ENCODE measurements at regions not wholly inside any gene's neighbourhood (a gene's known extent, or its start where the extent isn't known, plus 50 kb on each side); places are given as distances from the start of the nearest gene placed in this dataset.

- DNase-seq, result peak; percentile 23
Measured at GRCh38 chr16:86199182-86199581, 300.2 kb downstream of the IRF8 start.

GRCh38 chr16:86199871-86200695 is 301.1 kb downstream of the IRF8 start:
- peak; percentile 38 for DNase-seq

GRCh38 chr16:86200722-86201121 is 301.8 kb downstream of the IRF8 start:
- no peak for DNase-seq

DNA sequence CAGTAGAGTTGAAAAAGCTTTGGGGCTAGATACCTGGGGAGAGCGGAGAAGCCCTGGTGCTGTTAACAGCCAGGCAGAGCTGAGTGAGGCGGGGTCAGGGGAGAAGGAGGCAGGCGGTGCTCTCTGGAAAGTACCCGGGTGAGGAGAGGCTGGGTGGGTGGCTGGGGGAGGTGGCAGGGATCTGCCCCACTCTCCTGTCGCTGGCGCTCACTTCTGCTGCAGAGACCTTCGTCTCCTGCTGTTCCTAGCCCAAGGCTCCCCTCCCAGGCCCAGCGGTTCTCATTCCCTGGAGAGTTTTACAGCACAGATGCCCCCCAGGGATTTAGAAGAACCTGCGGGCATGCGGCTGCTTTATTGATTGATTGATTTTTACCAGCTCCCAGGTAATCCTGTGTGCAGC is 302.8 kb downstream of the IRF8 start:
- no peak for DNase-seq

- DNase-seq, result no peak
Measured at GRCh38 chr16:86202267-86202666, 303.3 kb downstream of the IRF8 start.

GRCh38 chr16:86202760-86203426 is 303.9 kb downstream of the IRF8 start:
- no peak for DNase-seq

GRCh38 chr16:86203557-86204275 is 304.8 kb downstream of the IRF8 start:
- no peak for DNase-seq

DNA sequence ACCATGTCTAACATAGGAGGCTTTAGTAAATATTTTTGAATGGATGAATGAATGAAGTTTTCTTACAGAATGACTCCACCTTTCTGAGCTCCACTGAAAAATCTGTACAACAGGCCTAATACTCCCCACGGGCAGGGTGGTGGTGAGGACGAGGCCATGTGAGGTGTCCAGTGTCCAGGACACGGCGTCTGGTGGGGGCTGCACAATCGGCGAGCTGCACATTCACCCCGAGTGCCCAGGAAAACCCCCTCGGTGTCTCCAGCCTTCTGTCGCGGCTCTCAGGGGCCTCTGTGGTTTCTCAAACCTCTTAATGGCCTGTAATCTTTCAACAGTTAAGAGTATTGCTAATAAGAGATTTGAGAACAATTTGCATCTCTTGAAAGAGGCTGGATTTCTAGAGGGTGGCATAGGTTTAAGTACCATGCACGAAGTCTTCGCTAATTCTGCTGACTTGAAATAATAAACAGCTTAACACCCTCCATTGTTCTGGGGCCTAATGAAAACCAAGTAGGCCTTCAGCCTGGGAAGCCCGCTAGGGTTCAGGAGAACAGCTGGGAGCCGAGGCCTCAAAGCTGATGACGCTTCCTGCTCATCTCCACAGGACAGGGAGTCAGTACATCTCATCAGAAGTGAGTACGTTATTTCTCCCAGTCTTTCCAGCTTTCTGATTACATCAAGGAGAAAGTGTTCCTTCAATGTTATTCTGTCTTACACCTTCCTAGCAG is 304.6 kb upstream of the FOXF1 start:
- no peak for DNase-seq

DNA sequence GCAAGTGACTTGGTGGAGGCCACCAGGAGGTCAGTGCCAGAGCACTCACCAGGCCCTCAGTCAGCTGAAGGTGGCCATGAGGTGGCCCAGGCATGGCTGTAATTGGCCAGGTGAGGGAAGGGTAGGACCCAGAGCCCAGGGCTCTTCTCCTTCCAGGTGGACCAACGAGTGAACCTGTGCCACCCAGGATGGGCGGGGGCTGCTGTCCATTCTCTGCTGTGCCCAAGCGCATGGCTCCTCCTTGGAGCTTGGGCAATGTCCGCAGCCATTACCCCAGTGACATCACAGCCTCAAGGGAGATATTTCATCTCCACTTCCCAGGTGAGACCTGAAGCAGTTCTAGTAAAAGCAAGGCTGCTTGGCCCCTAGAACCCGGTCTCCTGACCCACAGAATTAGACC is 303.0 kb upstream of the FOXF1 start:
- no peak for DNase-seq

DNA sequence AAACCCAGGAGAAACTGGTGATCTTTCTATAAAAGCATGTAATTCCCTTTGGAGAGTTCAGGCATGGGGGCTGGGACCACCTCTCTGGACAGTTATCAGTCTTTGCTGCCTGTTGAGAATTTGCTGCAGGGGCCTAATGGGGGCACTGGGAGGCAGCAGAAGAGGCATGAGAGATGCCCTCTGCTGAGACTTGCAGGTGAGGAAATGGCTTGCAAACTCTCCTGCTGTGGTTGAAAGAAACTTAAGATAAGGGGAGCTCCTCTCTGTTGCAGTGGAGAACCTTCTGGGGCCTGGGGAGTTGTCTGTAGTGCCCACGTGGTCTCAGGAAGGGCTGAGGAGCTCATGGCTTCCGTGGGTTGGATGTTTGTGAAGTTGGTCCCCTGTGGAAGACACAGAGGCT is 301.1 kb upstream of the FOXF1 start:
- DNase-seq, result no peak

DNA sequence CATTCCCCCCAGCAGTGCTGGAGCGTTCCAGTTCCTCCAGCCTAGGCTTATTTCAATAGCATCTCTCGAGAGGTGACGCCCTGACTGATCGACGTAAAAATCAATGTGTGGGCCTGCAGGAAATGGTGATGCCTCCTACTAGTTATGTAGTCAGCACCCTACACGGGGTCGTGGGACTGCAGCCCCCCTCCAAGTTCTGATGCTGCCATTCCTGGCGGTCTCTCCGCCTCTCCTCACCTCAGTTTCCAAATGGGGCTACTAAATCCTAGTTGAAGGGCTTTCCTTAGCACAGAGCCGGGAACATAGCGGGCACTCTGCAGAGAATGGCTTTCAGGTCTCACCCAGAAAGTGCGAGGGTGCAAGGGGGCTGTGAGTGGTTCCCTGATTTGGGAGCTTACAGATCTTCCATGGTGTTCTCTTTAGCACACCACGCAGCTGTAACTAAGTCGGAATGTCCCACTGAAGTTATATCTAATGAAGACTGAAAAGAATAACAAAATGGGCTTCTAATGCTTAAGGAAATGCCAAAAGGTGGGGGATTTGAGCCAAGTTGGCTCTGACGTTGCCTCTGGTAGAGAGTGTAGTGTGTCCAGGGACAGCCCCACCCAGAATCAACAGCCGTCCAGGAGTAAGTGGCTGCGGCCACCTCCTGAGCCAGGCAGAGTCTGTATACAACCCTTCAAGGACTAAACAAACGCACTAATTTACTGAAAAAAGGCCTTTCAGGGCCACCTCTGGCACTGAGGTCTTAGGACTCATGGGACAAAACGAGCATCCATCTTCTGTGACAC is 299.7 kb upstream of the FOXF1 start:
- no peak for DNase-seq

DNA sequence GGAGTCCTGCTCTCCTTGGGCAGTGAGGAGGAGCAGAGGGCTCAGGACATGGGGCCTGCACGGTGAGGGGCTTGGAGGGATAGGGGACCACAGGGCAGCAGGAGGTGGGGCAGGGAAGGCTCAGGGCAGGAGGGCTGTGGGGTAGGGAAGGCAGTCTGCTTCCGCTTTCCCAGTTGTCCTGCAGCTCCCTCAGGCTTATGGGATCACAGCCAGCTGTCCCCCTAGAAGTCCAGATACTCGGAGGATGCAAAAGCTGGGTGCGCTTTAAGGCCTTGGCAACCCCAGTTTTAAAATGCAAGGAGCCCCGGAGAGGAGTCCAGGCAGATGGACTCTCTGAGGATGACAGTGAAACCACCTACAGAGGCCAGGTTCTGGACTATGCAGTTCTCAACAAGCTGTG is 299.1 kb upstream of the FOXF1 start:
- no peak for DNase-seq

- no peak for DNase-seq
Measured at GRCh38 chr16:86211800-86212199, 298.5 kb upstream of the FOXF1 start.

DNA sequence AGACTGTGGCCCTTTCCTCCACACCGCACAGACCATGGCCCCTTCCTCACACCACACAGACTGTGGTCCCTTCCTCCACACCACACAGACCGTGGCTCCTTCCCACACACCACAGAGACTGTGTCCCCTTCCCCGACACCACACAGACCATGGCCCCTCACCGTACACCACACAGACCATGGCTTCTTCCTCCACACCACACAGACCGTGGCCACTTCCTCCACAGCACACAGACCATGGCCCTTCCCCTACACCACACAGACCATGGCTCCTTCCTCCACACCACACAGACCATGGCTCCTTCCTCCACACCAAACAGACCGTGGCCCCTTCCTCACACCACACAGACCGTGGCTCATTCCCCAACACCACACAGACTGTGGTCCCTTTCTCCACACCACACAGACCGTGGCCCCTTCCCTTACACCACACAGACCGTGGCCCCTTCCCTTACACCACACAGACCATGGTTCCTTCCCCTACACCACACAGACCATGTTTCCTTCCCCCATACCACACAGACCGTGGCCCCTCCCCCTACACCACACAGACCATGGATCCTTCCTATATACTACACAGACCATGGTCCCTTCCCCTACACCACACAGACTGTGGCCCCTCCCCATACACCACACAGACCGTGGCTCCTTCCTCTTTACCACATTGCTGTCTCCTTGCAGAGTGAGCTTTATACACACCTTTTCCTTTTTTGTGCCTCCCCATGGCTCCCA is 297.5 kb upstream of the FOXF1 start:
- no peak for DNase-seq

- no peak for DNase-seq
Measured at GRCh38 chr16:86213437-86214205, 296.7 kb upstream of the FOXF1 start.

DNA sequence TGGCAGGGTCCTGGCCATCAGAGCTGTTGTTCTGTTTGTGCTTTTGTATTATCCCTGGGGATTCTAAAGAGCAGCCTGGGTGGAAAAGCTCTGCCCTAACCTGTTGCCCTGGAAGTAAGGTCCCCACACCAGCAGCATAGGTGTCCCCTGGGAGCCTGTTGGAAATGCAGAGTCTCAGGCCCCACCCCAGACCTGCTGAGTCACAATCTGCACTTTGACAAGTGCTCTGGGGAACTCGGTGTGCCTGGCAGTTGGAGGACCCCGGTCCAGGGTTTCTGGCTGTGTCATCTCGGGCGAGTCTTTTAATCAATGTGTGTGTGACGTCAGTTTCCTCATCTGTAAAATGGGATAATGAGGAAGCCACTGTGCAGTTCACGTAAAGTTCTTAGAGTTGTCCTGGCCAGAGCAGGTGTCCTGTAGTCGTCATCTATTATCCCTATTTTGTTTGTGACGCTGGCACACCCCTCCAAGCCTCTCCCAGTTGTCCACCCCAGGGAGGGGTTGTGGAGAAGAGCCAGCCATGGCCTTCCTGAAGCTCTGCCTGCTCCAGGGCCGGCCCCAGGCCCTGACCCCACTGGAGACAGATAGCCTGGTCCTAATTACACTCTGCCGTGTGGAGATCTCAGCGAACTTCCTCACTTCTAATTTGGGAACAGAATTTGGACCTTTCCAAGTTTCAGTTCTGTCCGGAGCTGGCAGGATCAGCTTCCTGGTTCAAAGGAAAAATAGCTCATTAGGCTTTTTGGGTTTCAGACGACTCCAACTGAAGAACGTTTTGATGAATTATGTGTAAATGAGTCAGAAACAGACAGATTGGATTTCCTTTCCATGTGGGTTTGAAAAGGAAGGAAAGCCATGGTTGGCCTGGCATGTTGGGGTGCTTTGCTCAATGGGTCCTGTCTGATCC is 295.7 kb upstream of the FOXF1 start:
- no peak for DNase-seq

- DNase-seq, result no peak
Measured at GRCh38 chr16:86215233-86215978, 294.9 kb upstream of the FOXF1 start.

- DNase-seq, result no peak
Measured at GRCh38 chr16:86215979-86216585, 294.2 kb upstream of the FOXF1 start.

All from right kidney (tissue), 1 donor.